ENCODE measurements at regions not wholly inside any gene's neighbourhood (a gene's known extent, or its start where the extent isn't known, plus 50 kb on each side); places are given as distances from the start of the nearest gene placed in this dataset.

DNA sequence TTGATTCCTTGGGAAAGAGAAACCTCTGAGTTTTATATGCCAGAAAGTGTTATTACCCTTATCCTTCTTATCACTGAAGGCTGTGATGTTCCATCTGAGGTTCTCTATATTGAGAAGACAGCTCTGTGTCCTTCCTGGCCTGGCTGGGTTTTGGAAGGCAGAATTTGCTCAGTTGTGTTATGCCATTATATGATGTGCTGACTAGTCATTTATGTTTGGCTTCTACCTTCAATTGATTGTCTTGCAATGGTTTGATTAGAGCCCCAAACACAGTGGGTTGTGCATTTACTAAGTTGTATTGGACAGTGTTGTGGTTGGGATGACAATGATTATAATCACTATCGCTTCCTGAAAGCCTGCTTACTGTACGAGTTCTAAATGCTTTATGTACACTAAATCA is 265.7 kb downstream of the SNAPC1 start:
- DNase-seq = no peak

DNA sequence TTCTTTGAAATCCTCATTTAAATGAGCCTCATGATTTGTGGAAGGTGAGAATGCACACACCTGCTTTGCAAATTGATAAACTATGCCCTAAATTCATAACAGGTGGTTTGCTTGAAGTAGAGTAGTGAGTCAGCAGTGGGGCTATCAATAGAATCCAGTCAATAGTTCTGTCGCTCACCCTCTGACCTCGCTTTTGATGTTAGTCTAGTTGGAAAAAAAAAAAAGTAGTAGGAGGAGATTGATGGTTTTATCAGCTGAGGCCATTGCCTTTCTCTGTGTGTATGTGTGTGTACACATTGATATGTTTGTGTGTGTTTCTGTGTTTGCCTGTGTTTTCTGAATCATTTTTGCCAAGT is 267.3 kb downstream of the SNAPC1 start:
- DNase-seq = no peak

DNA sequence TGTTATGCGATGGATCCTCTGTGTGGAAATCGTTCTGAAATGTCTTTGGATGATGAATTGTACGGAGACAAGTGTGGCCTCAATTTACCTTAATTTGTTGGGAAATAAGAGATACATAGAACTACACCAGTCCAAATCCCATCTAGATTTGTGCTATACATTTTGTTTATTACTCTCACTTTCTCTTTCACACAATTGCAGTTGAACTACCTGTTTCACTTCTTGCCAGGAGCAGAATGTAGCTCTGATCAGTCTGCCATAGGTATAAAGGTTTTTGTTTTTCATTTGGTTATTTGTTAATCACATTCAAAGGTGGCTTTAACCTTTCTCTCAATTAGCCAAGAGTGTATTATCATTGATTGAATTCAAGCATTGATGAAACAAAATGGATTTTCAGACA is 268.2 kb downstream of the SNAPC1 start:
- DNase-seq = no peak

DNA sequence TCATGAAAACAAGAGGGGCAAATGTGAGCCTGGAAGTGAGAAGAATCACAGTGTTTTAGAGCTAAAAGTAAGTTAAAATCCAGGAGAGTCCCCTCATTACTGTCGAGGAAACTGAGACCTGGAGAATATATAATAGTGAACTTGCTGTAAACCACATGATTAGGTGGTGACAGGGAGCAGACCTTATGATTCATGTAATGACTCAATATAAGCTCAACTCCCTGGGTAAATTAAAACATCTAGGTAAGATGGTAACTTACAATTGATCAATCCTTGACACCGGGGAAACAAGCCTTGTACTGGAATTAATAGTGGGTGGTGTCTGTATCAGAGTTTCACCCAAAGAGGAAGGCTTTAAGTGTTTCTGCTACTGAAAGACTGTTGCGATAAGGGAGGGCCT is 269.3 kb downstream of the SNAPC1 start:
- no peak for DNase-seq

DNA sequence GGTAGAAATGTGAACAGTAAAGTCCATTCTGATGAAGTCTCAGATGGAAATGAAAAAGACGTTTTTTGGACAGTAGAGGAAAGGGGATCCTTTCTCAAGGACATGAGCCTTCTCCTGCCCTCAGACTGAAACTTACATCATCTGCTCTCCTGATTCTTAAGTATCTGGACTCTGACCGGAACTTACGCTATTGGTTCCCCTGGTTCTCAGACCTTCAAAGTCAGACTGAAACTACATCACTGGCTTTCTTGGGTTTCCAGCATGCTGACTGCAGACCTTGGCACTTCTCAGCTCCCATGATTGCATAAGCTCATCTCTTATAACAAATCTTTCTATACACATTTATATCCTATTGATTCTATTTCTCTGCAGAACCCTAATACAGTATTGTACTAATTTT is 291.0 kb downstream of the SNAPC1 start:
- no peak for DNase-seq

DNA sequence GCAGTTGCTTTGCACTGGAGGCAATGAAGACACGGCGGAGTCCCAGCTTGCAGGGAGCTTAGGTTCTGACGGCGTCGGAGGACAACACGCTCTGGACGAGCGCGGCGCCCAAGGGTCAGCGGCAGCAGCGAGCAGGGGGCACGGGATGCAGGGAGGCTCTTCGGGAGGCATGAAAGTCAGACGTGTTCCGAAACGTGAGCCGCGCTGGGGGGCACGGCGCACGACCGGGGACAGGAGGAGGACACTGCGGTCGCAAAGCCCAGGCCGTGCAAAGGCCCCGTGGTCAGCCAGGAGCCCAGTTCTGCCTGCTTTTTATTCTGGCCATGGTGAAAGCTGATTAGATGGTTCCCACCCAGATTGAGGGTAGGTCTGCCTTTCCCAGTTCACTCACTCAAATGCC is 294.6 kb downstream of the SNAPC1 start:
- no peak for DNase-seq

DNA sequence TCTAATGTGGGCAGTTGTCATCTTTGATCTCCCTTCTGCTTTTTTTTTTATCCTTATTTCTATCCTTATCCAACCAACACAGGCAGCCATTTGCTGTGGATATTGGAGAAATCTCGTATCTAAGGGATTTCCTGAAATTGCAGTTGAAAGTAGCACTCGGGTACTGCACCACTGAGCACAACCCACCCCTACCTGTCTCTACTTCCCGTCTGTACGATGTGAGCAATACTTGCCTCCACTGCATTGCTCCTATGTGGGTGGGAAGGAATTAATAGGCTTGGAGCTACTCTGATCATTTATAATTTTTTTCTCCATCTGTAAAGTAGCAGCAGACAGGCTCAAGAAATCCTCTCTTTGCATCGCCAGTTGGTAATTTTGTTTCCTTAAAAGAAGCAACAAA is 300.4 kb downstream of the SNAPC1 start:
- DNase-seq = no peak

DNA sequence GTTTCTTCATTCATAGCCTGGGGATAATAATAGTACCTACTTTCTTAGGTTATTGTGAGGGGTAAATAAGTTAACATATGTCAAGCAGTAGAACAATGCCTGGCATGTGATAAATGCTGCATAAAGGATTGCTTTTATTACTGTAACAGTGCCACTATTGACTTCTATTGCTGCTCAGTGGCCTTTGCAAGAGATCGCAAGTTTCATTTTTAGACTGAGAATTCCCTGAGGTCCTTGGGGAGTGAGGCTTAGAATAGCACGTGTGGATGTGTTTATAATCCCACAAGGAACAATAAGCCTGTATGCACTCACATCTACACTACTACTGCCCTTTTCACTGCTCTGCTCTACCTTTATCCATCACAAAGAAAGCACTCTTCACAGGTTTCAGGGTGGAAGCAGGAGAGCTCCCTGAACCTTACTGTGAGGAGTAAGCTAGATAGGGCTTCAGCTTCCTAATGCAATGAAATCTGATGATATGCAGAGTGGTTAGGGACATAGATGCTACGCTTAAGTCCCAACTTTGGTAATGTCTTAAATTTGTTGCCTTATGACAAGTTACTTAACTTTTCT is 302.6 kb downstream of the SNAPC1 start:
- DNase-seq = no peak

DNA sequence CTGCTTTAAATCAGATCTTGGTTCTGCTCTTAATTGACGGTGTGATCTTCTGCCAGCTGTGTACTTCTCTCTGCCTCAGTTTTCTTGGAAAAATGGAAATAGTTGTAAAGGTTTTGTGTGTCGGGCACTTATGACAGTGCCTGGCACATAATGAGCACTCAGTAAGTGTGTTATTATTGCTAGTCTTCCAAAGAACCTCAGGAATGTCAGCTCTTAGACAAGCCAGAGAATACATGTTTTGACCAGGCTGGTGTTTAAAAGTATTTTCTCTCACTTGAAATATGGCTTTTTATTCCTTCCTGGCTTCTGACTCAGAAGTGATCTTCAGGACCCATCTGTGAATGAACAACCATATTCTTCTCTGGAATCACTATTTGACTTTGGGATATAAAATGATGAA is 304.1 kb downstream of the SNAPC1 start:
- no peak for DNase-seq

DNA sequence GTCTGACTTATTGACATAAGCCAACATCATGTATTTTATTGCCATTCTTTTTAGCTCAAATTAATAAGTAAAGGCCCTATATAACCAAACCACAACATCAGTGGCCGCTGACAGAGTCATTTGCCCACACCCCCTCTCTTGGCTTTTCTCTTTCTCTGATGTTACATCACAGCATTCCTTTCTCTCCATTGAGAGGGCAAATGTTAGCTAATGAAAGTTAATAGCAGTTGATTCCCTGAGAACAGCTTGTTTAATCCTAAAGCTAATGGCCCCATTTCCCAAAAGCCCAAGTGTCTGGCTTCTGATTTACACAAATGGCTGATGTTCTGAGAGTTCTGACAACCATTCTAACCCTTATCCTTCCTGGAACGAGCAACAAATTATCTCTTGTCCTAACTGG is 308.8 kb downstream of the SNAPC1 start:
- no peak for DNase-seq

DNA sequence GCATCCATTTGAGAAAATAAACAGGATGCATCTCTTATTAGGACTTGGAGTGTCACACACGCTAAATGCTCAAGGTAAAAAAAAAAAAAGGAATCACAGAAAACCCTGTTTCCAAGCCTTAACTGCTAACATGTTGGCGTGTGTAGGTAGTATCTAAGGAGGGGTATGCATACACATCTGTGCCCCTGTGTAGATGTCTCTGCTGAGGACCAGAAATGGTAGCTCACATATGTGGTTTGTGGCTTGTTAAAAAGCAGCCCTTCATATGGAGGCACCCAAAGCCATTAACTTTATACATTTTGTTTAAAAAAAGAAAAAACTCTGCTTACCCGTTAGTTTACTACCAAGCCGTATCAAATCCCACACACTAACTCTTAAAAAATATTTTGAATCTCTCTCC is 314.1 kb downstream of the SNAPC1 start:
- DNase-seq = no peak

DNA sequence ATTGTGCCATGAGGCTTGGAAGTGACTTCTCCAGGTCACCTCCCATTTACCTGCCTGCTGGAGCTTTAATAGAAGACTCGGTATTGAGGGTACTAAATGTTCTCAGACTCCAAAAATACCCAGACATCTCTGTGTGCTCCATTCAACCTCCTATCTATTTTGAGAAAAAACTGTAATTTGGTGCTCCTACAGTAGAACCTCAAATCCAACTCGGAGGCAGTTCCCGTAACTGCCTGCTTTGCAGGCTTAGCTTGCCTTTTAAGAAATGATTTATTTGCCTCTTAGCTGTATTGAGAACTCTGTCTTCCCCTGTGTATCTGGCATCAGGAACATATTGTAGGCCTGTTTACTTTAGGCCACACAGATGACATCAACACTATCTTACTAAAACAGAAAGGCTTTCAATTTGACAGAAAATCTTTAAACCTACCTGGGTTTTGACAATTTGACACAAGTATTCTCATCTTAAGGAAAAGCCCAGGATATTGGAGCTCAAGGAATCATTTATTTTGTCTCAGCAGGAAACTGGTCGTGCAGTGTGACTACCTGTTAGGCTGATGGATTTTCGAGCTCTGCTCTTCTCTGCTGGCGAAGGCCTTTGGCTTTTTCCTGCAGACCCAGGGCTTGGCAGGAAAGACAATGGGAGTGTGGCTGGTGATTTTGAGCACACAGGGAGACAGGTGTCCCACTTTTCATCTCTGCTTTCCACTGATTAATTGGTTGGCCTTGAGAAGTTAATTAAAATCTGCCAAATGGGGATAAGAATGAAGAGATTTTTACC is 314.8 kb downstream of the SNAPC1 start:
- no peak for DNase-seq

DNA sequence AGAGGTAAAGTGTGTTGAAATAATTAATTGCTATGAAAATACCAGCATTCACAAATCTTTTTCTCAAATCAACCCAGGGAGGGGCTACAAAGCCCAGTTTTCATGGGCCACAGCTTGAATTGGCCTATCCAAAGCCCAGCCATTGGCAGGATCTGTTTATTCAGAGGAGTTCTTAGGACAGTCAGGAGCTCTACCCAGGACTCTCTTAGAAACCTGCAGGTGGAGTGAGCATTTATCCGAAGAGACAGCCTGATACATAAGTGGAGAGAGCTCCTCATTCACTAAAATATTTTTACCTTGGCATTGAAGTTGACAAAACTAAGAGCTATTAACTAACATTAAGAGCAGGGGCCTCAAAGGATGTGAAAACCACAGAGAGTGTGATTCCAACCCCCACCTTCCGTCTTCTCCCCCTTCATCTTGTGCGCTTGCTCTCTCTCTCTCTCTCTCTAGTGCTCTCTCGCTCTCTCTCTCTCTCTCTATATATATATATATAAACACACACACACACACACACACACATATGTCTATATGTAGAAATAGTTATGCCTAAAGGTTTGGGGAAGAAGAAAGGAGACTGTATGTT is 315.5 kb downstream of the SNAPC1 start:
- DNase-seq = no peak

DNA sequence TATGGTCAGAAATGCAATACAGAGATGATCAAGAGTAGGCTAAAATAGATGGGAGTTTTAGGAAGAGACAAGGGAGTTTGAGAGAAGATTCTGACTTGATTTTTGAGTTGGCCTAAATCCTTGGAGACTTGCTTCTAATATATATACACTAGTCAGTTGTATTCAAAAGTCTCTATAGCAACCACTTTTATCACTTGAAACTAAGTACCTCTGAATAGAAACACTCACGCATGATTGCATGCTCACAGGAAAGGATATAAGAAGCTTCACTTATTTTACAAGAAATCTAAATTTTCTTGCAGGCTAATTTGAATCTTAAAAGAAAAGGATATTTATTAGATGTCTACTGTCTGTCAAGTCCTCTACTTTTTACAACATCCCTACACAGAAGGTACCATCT is 316.8 kb downstream of the SNAPC1 start:
- DNase-seq = no peak

DNA sequence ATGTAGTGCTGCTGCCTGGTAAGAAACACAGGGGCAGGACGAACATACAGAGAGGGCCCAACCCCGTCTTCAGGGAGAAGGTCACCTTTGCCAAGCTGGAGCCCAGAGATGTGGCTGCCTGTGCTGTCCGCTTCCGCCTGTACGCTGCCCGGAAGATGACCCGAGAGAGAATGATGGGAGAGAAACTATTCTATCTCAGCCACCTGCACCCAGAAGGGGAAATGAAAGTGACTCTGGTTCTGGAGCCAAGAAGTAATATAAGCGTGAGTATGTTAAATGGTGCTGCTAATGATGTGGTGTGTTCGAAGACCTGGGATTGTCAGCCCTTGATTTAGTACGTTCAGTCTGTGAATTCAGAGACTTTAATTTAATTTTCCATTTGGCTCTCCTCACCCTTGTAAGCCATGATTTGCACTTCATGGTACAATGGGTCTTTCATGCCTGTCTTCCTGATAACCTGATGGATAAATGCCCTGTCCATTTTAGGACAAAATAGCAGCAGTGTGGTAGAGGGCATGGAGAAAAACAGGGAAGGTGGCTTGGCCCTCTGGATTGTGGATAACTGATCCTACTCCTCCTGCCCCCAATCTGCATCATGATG is 318.9 kb downstream of the SNAPC1 start:
- DNase-seq = no peak

DNA sequence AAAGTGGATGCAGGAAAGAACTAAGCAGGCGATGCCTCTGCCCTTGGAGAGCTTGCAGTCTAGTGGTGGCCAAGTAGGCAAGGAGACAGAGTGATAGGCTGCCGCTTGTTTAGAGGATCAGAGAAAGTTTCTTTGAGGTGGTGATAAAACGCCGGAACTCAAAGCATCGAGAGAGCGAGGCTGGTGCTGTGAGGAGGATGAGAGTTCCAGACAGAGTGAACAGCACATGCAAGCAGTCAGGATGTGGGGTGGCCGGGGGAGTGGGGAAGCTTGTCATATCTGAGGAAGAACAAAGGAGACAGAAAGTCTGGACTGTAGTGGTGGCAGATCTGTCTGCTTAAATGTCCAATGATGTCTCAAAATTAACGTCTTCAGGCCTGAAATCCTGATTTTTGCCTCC is 319.7 kb downstream of the SNAPC1 start:
- no peak for DNase-seq

DNA sequence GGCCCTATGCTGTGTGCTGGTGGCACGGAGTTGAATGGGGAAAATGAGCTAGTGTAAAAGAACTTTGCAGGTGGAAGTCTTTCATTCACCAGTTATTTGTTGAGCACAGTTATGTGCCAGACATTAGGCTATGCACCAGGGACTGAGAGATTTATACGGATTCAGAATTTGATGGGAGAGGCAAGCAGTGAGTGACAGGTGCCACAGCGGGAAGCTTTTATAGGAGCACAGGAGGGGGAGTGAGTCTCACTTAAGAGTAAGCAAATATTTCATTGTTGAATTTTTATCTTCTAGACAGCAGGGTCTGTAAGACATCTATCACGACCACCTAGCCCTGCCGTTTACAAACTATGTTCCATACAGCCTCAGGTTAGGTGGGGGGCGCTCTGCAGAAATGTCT is 320.6 kb downstream of the SNAPC1 start:
- no peak for DNase-seq

DNA sequence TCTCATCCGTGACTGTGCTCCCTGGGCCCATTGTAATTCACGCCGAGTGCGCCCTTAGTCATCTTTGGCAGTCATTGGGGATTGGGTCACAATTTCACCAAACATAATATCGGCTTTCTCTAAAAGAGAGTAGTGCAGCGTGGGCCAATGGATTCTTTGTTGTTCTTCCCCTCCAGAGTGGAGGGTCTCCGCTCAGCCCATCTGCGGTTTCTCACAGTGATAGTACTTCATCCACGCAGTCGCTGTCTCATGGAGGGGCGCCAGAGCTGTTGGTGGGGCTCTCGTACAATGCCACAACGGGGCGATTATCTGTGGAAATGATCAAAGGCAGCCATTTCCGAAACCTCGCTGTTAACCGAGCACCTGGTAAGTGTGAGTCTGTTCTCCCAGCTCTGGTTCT is 321.8 kb downstream of the SNAPC1 start:
- no peak for DNase-seq

DNA sequence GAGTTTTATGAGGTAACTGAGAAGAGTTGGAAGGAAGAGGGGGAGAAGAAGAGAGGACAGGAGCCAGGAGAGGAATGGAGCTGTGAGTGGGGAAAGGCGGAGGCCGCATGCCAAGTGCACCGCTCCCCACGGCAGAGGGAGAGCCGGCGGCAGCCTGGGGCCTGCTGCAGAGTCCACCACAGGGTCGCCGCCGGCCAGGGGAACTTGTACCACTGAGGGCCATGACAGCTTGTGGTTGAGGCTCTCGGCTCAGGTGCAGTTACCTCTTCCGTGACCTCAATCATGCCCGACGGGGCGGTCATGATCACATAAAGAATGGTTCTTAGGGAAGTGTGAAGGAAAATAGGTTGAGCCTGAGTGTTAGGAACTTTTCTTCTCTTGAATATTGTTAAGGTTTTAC is 325.0 kb downstream of the SNAPC1 start:
- no peak for DNase-seq

DNA sequence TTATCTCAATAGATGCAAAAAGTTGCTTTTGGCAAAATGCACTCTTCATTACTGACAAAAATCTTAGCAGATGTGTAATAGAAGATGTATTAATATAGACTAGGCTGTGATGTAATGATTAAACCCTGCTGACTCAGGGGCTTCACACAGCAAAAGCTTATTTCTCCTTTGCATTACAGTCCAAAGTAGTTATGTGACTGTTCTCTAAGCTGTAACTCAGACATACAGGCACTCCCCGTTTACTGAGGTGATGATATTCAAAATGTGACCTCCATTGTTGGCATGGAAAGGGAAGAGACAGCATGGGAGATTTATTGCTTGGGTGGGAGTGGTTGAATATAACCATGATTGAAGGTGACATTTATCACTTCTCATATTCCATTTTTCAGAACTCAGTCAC is 331.5 kb downstream of the SNAPC1 start:
- DNase-seq = no peak

DNA sequence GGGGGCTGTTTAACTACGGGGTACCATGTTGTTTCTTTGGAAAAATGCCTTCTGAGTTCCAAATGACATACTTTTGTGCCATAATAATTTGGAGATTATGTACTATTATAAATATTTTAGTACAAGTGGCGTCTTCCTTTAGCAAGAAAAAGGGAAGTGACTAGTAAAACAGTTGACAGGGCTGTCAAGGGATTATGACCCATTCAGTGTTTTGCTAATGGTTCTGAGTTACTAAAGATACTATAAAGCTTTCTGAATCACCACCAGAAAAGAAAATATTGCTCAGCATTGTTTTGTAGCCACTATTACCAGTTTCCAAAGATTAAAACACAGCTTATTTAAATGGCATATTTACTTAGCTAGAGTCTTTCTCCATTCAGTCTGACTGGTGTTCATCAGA is 334.9 kb downstream of the SNAPC1 start:
- DNase-seq = no peak

DNA sequence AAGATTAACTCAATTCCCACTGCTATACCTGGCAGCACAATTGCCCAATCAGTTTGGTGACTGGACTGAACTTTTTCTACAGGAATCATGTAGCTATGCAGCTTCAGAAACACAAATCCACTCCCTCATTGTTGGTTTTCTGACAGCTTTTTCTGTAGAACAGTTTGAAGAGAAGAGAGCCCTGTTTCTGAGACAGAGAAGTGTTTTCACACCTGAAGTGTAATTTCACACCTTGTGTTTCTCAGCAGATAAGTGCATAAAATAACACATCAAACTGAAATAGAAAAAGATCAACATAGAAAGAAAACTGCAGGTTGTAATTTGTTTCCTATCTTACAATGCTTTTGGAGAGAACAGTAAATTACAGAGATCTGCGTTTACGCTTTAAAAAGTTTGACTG is 335.6 kb downstream of the SNAPC1 start:
- no peak for DNase-seq

DNA sequence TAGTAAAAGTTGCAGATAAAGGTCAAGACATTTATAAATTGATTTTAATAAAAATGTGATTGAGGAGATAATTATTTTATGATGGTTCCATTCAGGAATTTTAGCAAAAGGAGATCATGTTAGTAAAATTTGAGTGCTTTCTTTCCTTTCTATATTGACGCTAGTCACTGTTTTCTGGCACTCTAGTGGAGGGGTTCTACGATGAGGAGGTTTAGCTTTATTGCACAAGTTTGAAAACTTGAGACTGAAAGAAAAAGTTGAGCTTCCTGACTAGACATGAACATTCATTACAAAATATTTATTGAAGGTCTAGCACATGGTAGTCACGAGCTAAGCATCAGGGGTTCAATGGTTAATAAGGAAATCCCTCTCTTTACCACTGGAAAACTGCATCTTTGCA is 336.1 kb downstream of the SNAPC1 start:
- no peak for DNase-seq

DNA sequence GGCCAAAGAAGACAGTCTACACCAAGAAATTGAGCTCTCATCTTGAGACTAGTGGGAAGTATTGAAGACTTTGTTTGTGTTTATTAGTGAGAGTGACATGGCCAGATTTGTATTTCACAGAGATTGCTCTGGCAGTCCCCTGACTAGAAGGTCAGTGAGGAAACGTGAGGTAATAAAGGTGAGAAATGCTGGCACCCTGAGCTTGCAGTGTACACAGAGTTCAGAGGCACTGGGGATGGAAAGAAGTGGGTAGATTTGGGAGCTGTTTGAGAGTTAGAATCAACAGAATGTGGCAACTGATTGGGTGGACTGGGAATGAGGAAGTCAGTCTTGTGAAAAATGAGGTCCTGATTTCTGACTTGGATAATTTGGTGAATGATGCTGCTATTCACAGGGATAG is 336.9 kb downstream of the SNAPC1 start:
- no peak for DNase-seq

DNA sequence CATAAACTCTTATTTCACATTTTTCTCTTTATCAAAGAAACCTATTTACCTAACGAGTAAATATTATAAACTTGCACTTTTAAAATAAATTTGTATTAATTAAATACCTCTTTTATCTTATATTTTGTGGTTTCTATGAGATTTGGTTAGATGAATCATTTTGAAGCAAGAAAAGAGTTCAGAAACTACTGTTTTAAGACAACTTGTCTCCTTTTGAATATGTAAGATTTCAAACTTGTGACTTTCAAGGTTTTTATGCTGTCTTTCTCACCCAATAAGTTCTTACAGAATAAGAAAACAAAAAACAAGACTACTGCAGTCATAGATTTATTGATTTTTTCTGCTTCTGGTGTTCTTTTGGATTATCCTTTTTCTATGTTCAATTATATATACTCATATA is 339.0 kb downstream of the SNAPC1 start:
- no peak for DNase-seq
